CD4-positive, alpha-beta T cell treated with Interleukin-21 for 1 hour (primary cell): ENCODE measurements at regions not wholly inside any gene's neighbourhood (a gene's known extent, or its start where the extent isn't known, plus 50 kb on each side); places are given as distances from the start of the nearest gene placed in this dataset.

Experiments used
- DNase-seq: peaks from one replicate; pipeline ENCODE4 v3.0.0-alpha.2; 2020

- DNase-seq: no peak
Observed at GRCh38 chr14:71203306-71203705, 296.0 kb downstream of the PCNX1 start.

GRCh38 chr14:71204231-71204630, 297.0 kb downstream of the PCNX1 start:
- DNase-seq: no peak

GRCh38 chr14:71204768-71205167, 297.5 kb downstream of the PCNX1 start:
- no peak for DNase-seq

GRCh38 chr14:71206123-71206522, 298.9 kb downstream of the PCNX1 start:
- DNase-seq: no peak

- DNase-seq: no peak
Observed at GRCh38 chr14:71206766-71207371, 299.6 kb downstream of the PCNX1 start.

GRCh38 chr14:71208702-71209357, 301.6 kb downstream of the PCNX1 start:
- DNase-seq: no peak

GRCh38 chr14:71209888-71210287, 302.6 kb downstream of the PCNX1 start:
- DNase-seq: no peak

GRCh38 chr14:71212093-71212492, 304.8 kb downstream of the PCNX1 start:
- DNase-seq: no peak

- DNase-seq: no peak
Observed at GRCh38 chr14:71212683-71213107, 305.4 kb downstream of the PCNX1 start.

GRCh38 chr14:71214241-71214640, 307.0 kb downstream of the PCNX1 start:
- DNase-seq: no peak

GRCh38 chr14:71220462-71220861, 313.2 kb downstream of the PCNX1 start:
- no peak for DNase-seq

GRCh38 chr14:71221119-71221518, 313.9 kb downstream of the PCNX1 start:
- no peak for DNase-seq

GRCh38 chr14:71225113-71225512, 317.9 kb downstream of the PCNX1 start:
- DNase-seq: no peak

- DNase-seq: no peak
Observed at GRCh38 chr14:71228711-71229110, 321.5 kb downstream of the PCNX1 start.

GRCh38 chr14:71229875-71230274, 322.6 kb downstream of the PCNX1 start:
- DNase-seq: no peak

GRCh38 chr14:71230897-71231296, 323.6 kb downstream of the PCNX1 start:
- DNase-seq: no peak

- DNase-seq: no peak
Observed at GRCh38 chr14:71231521-71232393, 324.5 kb downstream of the PCNX1 start.

GRCh38 chr14:71232506-71232905, 325.2 kb downstream of the PCNX1 start:
- DNase-seq: no peak

- no peak for DNase-seq
Observed at GRCh38 chr14:71235875-71236274, 328.6 kb downstream of the PCNX1 start.

GRCh38 chr14:71236487-71236886, 329.2 kb downstream of the PCNX1 start:
- no peak for DNase-seq

- no peak for DNase-seq
Observed at GRCh38 chr14:71237556-71237955, 330.3 kb downstream of the PCNX1 start.

- DNase-seq: no peak
Observed at GRCh38 chr14:71238835-71239234, 331.6 kb downstream of the PCNX1 start.

- no peak for DNase-seq
Observed at GRCh38 chr14:71240171-71240570, 332.9 kb downstream of the PCNX1 start.
